Stimulated activated CD4-positive, alpha-beta T cell treated with anti-CD3 and anti-CD28 coated beads, TNF-alpha, amount 100 ng/mL, for 48 hours (primary cell): ENCODE measurements at regions not wholly inside any gene's neighbourhood (a gene's known extent, or its start where the extent isn't known, plus 50 kb on each side); places are given as distances from the start of the nearest gene placed in this dataset.

ENCODE experiments used
- DNase-seq, 3 donors: peaks; one replicate each; pipeline ENCODE4 v3.0.0-alpha.2; 2020; ENCODE audit warnings: low read depth in 3 of 3

DNA sequence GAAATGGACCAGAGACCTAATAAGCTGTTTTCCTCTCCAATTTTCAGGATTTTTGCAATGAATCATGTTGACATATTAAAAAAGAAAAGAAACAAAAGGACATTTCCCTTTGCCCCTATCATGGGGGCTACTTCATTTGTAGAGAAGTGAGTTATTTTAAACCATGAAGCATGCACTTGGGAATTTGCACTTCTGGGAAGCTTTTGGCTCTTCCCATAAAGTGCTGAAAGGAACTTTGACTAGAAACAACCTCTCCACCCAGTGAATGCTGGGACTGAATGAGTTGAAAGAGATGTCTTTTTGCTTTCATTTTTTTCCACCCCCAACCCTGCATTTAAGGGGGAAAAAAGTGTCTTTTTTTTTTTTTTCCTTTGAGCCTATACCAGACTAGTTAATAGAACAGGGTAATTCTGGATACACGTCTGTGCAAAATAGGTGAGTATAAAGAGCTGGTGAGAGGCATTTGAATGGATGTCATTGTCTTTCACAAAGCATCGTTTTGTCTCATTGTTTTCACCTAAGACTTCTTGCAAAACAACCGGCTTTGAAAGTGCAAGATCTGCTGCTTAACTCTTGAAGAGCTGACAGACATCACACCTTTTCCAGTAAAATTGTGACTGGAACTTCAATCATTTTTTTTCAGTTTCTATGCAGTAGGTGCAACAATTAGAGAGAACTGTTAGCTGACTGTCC lies 138.7 kb upstream of the BACH2 start:
- no peak for DNase-seq

DNA sequence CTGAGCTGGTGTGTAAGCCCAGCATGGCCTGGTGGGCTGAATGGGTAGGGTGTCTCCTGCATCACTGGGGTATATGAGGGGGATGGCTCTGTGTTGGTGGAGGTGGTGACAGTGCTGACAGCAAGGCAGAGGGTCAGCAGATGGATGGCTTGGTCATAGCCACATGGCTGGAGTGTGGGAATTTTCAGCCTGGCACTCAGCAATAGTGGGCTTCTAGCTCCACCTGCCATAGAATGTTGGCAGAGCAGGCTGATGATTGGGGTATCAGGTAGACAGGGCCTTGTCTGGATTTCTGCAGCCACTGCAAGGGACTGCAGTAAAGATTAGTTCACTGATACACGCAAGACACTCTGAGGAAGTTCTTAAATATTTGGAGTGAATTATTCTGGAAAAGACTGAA lies 137.5 kb upstream of the BACH2 start:
- DNase-seq: no peak

DNA sequence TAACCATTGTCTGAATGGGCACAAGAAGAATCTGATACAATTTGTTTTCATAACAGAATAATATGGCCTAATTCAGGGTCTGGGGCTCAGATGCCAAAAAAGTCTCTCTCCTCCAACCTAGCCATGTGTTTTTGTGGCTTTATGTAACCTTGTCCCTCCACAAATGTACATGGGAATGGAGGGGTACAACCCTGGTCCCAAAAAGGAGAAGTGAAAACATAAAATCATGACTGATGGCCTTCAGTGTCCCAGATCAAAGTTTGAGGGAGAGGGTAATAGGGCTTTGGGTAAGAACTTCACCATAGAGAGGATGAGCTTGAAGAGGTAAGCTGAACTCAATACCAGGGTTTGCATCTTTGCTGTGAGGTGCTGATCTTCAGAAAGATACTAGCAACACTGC lies 136.3 kb upstream of the BACH2 start:
- no peak for DNase-seq

DNA sequence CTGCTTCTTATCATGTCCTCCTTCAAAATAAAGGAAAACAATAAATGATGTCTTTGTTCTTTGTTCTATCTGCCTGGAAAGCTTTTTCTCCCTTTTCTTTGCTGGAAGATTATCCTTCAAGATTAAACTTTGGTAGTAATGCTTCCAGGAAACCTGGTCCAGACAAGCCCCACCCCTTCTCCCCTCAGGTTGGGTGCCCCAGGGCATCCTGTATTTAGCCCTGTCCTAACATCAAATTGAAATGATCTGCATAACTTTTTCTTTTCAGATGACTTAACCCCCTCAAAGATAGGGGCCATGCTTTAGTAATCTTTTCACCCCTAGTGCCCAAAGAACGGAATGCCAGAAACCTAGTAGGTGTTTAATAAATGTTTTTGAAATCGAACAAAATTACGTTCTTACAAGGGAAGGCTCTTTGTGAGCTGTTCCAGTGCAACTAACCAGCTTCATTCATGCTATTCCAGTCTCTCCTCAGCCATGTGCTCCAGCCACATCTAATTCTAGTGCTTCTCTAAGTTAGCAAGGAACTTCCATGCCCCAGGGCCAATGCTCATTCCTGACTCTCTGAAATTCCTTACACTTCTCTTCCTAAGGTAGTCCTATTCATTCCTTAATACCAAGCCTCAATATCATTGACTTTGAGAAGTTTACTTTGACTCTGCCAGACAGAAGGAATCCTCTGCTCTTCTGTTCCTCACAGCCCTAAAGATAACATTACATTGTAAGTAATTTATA lies 135.6 kb upstream of the BACH2 start:
- no peak for DNase-seq

DNA sequence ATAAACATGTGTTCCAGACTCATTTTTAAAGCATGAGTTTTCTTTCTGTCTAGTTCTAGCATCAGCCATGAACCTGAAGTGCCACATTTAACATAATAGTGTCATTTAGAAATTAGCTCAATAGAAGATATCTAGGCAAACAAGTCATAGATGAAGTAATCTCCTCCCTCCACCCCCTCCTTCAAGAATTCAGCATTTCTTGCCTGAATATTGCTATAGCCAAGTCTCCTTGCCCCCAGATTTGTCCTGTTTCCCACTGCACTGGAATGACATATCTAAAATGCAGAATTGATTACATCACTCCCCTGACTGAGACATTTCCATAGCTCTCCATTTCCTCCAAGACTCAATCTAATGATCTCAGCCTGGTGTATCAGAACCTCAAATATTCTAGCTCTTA lies 134.9 kb upstream of the BACH2 start:
- DNase-seq: no peak

DNA sequence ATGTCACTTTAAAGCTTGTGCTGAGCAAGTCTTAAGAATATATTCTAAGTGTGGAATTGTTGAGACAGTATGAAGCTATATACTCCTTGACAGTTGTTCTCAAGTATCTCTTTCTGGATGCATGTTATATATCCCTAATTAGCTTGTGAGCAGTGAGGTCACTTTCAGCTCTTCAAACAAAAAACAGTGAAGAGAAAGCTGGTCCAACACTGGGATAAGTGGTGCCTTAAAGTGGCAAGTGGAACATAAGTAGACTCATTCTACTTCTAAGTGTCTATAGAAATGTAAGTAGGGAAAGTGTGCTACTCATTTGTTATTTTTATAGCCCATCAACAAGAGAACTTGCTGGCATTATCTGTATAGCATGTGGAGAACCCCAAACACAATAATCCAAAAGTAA lies 133.1 kb upstream of the BACH2 start:
- DNase-seq: no peak

DNA sequence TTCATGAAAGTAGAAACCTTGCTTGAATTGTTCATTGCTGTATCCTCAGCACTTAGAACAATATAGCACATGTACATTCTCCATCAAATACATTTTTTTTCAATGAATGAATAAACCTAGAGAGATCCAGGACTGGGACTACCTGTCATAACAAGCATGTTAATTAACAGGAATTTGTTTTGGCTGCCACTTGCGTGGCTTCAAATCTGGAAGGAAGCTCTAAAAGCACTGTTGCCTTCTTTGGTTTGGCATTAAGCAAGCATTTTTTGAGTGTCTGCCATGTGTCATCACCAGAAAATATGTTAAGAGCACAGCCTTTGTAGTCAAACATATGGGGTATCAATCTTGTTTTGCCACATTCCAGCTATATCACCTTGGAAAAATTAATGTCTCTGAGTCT lies 131.9 kb upstream of the BACH2 start:
- DNase-seq: no peak

DNA sequence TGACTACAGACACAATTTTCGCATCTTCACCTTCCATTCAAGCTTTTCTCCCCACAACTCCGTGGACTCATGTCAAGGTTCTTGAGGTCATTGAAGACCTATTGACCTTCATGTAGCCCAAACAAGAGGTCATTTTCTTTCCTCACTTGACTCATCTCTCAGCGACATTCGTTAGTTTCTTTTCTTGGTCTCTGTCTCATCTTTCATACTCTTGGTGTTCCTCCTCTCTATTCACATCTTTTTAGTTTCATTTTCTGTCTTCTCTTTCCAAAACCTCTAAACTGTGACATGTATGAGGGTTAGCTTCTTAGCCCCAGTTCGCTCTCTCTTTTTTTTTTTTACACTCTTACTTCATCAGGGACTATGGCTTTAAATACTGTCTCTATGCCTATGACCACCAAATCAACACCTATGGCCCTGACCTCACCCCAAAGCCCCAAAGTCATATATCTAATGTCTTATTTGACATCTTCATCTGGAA lies 128.6 kb upstream of the BACH2 start:
- DNase-seq: no peak

DNA sequence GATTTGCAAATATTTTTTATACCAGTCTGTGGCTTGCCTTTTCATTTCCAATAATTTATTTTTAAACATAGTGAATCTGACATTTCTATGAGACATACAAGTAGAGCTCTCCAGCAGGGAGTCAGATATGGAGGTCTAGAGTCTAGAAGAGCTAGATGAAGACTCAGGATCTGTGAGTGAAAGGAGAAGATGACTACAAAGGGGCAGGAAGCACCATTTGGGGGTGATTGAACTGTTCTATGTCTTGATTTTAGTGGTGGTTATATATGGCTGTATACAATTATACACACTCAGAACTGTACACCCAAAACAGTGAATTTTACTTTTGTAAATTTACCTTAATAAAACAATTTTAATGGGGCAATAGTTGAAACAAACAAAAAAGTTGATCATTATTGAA lies 127.9 kb upstream of the BACH2 start:
- DNase-seq: no peak

DNA sequence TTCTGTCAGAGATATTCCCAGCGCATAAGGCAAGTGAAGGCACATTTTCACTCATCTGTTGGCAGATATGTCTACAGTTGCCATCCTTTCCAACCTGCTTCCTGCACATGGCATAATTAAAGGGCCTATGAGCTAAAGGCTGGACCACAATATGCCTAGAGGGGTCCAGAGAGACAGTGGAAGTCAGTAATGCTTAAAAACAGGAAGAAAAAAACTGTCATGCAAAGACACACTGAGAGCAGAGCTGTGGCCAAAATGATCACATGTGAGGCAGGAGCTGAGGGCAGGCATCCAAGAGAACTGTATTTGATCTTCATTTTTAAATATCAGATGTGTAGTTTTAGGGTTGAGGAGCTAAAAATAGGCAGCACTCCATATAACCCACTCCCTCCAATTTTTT lies 125.0 kb upstream of the BACH2 start:
- no peak for DNase-seq

DNA sequence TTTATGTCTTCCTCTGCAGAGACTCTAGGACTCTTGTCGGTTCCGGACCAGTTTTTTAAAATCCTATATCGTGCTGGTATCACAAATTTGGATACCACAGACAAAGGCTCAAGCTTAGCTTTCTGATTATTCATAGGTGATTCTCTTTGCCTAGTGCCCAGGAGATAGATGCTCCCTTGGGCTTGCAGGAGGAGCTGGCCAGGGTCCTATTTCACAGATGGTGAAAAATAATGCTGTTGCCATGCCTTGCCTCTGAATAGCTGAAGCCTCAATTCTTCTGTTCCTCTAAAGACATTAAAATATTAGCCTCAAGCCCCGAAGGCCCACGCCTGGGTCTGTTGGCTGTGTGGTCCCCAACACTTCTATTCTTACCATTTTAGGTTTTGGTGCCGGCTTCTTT lies 123.9 kb upstream of the BACH2 start:
- DNase-seq: no peak

DNA sequence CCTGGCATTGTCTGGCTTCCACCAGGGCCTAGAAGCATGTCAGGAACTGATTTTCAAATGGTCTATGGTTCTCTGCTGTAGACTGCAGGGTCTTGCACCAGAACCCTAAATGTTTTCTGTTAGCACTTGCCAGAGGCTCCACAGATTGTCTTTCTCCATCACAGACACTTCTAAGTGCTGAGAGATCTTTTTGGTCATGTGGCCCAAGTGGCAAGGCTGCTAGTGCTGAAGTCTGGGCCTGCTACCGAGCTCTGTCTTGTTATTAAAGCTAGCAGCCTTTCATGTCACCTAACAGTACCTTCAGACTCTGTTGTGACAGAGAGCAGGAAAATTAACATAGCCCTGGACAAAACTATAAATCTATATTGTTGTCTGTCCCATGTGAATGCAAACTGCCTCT lies 120.7 kb upstream of the BACH2 start:
- no peak for DNase-seq

DNA sequence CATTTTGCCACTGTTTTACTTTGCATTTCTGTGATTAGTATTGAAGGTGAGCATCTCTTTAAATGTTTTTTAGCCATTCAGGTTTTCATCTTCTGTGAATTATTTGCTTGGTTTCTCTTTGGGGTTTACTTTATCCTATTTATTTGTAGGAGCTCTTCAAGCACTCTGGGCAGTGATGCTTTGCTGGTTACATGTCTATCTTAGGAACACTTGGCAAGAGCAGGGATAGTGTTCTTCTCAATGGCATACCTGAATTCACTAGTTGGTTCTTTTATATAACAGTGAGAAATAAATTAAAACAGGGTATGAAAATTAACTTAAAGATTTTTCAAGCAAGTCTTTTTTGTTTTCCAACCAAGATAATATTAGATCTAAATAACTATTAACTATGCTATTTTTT lies 119.7 kb upstream of the BACH2 start:
- DNase-seq: no peak

DNA sequence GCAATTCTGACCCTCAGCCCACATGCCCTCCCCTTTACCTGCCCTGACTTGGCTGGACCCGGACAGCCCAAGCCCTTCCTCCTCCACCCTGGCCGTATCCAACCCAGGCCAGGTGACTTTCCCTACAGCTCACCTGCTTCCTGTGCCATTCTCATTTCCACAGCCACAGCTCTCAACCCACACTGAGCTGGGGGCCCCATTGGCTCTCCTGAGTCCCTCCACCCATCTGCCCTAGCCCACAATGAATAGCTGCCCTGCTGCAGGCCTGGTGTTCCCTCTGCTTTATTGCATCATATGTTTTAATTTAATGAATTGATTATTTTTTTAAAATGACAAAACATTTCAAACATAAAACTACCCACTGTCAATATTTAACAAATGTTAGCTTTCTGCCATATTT lies 118.5 kb upstream of the BACH2 start:
- DNase-seq: no peak

DNA sequence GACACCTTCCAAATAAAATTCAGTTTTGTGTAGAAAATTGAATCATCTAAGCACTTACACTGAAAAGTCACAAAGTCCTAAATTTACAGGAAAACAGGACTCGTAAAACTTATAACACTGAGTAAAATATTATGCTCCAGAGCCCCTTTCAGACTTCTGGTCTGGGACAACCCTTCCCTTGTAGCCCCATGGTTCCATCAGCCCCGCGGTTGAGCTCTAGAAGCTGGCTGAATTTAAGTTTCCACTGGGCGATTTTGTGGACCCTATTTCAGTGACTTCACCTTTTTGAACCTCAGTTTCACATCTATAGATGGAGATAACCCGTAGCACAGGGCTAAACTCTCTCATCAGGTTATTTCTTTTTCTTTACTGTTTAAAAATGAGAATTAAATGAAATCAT lies 117.7 kb upstream of the BACH2 start:
- DNase-seq: no peak

DNA sequence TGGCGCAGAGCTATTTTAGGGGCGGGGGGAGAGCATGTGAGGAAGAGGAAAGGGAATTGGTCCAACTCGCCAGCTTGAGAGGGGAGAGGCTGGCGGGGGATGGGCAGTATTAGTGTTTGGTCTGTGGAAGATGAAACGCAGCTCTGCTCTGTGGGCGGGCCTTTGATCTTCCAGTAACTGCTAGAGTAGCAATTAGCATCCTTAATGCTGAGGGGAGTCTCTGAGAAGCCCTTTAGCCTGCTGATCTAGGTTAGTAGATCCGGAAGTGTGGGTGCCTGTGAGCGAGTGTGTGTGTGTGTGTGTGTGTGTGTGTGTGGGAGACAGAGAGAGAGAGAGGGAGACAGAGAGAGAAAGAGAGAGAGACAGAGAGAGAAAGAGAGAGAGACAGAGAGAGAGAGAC lies 117.2 kb upstream of the BACH2 start:
- DNase-seq: peak; percentile 54 to 80 (median 69)

DNA sequence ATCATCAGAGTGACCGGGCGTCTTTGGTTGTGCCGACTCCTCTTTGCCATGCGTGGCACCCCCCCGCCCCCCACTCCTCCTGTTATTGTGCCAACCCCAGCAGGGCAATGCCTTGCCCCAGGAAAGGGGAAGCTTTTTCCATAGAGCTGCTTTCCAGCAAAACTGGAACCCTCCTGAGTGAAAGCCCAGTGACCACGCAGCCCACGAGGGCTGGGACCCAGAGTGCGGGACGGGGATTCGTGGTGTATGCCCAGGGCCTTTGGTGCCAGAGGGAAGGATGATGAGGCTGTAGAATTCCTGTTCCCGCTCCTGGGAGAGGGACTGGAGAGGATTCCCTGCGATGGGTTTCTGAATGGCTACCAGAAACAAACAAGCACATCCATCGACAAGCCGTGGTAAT lies 116.8 kb upstream of the BACH2 start:
- no peak for DNase-seq

DNA sequence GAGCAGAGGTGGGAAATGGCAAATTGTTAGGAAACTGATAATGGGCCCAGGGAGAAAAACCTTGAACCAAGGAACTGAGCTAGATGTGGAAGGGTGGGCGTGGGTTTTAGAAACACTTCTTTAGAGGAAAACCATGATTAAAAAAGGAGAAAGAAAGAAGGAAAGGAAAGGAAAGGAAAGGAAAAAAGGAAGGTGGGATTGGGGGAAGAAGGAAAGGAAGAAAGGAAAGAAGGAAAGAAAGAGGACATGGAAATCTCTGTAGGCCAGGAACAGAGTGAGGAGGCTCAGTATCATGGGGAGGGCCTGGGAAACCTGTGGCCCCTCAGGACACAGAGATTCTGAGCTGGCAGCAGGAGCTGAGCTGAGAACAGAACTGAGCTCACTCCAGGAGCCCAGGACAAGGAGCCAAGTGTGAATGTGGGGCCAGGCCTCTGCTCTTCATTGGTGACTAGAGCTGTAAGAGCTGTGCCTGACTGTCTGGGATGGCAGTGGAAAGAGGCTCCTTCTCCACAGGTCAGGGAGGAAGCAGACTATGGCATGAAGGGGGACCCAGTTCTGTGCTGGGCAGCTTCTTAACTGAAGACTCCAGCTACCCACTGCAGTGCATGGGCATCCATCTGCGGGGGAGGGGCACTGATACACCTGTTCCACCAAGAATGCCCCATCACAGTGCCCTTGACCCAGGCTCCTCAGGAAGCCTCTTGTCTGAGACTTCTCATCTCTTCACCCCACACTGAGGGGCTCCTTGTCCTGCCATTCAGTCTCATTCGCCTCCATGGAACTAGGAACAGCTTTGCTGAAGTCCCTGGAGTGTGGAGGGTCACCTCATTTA lies 116.1 kb upstream of the BACH2 start:
- no peak for DNase-seq

DNA sequence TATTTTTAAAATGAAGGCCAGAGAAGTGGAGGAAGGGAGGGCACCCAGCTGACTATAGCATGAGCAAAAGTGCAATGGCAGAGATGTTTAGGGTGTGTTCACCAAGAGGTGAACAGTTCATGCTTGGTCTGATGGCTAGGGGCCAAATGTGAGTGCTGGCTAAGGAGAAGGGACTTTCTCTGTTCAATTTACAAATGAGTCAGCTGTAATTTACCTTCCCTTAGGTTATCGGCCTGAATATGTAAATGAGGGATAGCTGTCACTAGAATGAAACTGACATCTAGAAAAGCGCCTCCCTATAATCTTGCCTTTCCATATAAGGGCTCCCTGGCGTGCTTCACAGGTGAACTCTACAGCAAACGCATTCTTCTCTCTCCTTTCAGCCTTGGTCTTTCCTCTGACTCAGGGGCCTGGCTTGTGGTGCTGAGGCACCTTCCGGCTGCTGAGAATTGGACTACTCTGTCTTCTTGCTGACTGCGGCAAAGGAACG lies 114.7 kb upstream of the BACH2 start:
- peak in 2 of 3 donors; percentile 67 to 79 for DNase-seq

DNA sequence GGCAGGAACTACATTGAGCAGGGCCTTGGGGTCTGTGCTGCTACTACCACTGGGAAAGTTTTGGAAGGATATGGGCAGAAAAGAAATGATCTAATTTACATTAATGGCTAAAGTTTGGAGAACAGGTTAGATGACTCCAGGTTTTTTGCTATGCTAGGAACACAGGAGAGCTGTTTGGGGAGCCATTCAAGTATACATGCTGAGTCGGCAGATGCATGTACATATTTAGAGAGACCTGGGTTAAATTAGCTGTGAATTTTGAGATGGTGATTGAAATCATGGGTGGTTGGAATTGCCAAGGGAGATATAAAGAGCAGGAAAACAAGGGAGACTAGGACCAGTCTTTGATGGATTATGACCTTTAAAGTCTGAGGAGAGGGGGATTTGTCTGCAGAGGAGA lies 113.1 kb upstream of the BACH2 start:
- DNase-seq: no peak

DNA sequence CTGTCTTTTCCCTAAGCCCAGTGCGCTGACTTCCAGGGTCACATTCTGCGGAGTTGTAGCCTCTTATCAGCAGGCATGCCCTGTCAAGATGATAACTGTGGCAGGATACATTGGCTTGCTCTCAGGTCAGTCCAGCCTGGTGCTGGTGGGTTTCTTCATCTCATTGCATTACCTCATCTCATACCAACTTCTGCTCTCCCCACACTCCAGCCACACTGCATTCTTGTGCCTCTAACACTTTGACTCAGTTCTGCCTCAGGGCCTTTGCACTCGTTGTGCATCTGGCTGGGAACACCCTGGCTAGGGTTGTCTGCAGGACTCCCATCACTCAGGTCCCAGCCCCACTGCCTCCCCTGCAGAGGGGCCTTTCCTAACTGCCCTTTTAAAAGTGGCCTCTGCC lies 110.3 kb upstream of the BACH2 start:
- DNase-seq: no peak

DNA sequence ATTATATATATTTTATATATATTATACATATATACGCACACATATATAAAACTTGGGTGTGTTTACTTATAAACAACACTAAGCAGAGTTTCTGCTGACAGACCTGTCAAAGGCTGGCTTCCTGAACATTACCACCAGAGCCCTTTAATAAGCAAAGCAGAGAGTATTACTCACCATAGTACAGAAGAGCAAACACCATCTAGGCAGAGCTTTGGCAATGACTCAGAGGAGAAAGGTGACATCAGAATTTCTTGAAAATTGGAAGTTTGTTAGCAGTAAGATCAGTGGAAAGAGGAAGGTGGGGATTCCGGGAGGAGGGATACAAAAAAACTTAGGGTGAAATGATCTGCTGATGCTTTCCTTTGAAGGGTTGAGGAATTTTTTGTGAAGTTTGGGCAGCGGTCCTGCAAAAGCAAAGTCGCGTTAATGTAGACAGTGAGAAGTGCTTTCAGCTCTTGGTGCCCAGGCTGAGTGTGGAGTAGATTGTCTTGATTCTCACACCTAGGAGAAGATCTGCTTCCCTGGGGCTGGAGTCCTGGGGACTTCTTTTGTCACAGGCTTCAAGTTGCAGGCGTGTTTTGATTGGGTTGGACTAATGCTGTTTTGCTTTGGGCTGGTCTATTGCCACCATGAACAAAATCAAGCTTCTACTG lies 109.6 kb upstream of the BACH2 start:
- no peak for DNase-seq
